ENCODE measurements at regions not wholly inside any gene's neighbourhood (a gene's known extent, or its start where the extent isn't known, plus 50 kb on each side); places are given as distances from the start of the nearest gene placed in this dataset.

- no peak overlapping the region for H3K4me3 ChIP-seq (ENCODE audit: low read depth in 1 of 3, low read length in 3 of 3)
- no peak for TF ChIP-seq EGR1 (IDR thresholded peaks at IDR 0.05; ENCODE audit: low read depth in 2 of 2)
- no peak for TF ChIP-seq SP1 (IDR thresholded peaks at IDR 0.05)
- no peak for TF ChIP-seq GABPA (IDR thresholded peaks at IDR 0.05 in 1 of 2, conservative IDR thresholded peaks at IDR 0.05 in 1 of 2)
- TF ChIP-seq RXRA (IDR thresholded peaks at IDR 0.05), result no peak
- TF ChIP-seq HNF4G (IDR thresholded peaks at IDR 0.05), result no peak
- no peak for TF ChIP-seq JUND (IDR thresholded peaks at IDR 0.05)
- TF ChIP-seq FOXA2 (IDR thresholded peaks at IDR 0.05), result no peak
- no peak for TF ChIP-seq ZBTB33 (IDR thresholded peaks at IDR 0.05)
- no peak for TF ChIP-seq NR2F2 (IDR thresholded peaks at IDR 0.05)
- TF ChIP-seq HNF4A (conservative IDR thresholded peaks at IDR 0.05), result no peak
- TF ChIP-seq YY1 (IDR thresholded peaks at IDR 0.05), result no peak
- TF ChIP-seq, protein P1, sequence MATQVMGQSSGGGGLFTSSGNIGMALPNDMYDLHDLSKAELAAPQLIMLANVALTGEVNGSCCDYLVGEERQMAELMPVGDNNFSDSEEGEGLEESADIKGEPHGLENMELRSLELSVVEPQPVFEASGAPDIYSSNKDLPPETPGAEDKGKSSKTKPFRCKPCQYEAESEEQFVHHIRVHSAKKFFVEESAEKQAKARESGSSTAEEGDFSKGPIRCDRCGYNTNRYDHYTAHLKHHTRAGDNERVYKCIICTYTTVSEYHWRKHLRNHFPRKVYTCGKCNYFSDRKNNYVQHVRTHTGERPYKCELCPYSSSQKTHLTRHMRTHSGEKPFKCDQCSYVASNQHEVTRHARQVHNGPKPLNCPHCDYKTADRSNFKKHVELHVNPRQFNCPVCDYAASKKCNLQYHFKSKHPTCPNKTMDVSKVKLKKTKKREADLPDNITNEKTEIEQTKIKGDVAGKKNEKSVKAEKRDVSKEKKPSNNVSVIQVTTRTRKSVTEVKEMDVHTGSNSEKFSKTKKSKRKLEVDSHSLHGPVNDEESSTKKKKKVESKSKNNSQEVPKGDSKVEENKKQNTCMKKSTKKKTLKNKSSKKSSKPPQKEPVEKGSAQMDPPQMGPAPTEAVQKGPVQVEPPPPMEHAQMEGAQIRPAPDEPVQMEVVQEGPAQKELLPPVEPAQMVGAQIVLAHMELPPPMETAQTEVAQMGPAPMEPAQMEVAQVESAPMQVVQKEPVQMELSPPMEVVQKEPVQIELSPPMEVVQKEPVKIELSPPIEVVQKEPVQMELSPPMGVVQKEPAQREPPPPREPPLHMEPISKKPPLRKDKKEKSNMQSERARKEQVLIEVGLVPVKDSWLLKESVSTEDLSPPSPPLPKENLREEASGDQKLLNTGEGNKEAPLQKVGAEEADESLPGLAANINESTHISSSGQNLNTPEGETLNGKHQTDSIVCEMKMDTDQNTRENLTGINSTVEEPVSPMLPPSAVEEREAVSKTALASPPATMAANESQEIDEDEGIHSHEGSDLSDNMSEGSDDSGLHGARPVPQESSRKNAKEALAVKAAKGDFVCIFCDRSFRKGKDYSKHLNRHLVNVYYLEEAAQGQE (IDR thresholded peaks at IDR 0.05), result no peak
- no peaks in the 10 kb centered on the region for H3K27me3 ChIP-seq (ENCODE audit: control insufficient read depth in 4 of 4, insufficient read depth in 4 of 4, low read length in 3 of 4)
- H3K9ac ChIP-seq (ENCODE audit: low read depth in 1 of 2, low read length in 2 of 2), result no peak overlapping the region
- no peaks in the 10 kb centered on the region for H3K4me1 ChIP-seq (ENCODE audit: control insufficient read depth in 4 of 4, insufficient read depth in 4 of 4, low read length in 3 of 4)
- no peaks in the 10 kb centered on the region for H3K9me3 ChIP-seq (ENCODE audit: control insufficient read depth in 4 of 4, low read length in 3 of 4)
- whole genome bisulfite sequencing, result 79% methylated on average over 1 of the region's 1 CpG
- H3K36me3 ChIP-seq (ENCODE audit: control insufficient read depth in 4 of 4, insufficient read depth in 3 of 4, low read depth in 1 of 4, low read length in 3 of 4), result no peaks in the 10 kb centered on the region
- DNase-seq (ENCODE audit: low spot score), result no peak
- H3K27ac ChIP-seq (ENCODE audit: low read depth in 1 of 2, low read length in 2 of 2), result no peak overlapping the region
Measured at GRCh38 chr10:10927608-10928007, 90.1 kb upstream of the CELF2 start.

GRCh38 chr10:10930979-10931743 lies 86.5 kb upstream of the CELF2 start:
- no peak overlapping the region for H3K27ac ChIP-seq (ENCODE audit: low read depth in 1 of 2, low read length in 2 of 2)
- no peak overlapping the region for H3K4me3 ChIP-seq (ENCODE audit: low read depth in 1 of 3, low read length in 3 of 3)
- no peak for DNase-seq (ENCODE audit: low spot score)
- H3K4me1 ChIP-seq (ENCODE audit: control insufficient read depth in 4 of 4, insufficient read depth in 4 of 4, low read length in 3 of 4), result no peaks in the 10 kb centered on the region
- no peaks in the 10 kb centered on the region for H3K27me3 ChIP-seq (ENCODE audit: control insufficient read depth in 4 of 4, insufficient read depth in 4 of 4, low read length in 3 of 4)
- no peak overlapping the region for H3K9ac ChIP-seq (ENCODE audit: low read depth in 1 of 2, low read length in 2 of 2)
- 76% methylated on average over 8 of the region's 8 CpGs for WGBS
- H3K36me3 ChIP-seq (ENCODE audit: control insufficient read depth in 4 of 4, insufficient read depth in 3 of 4, low read depth in 1 of 4, low read length in 3 of 4), result no peaks in the 10 kb centered on the region
- peaks cover 0 to 2% (median 0%) of the 10 kb centered on the region in 4 donors for H3K9me3 ChIP-seq (ENCODE audit: control insufficient read depth in 4 of 4, low read length in 3 of 4)
- TF ChIP-seq ZBTB33 (IDR thresholded peaks at IDR 0.05) (no peak), SP1 (IDR thresholded peaks at IDR 0.05) (no peak), JUND (IDR thresholded peaks at IDR 0.05) (no peak), MAX (IDR thresholded peaks at IDR 0.05) (no peak), RAD21 (IDR thresholded peaks at IDR 0.05) (no peak), RXRA (IDR thresholded peaks at IDR 0.05) (no peak), GABPA (IDR thresholded peaks at IDR 0.05 in 1 of 2, conservative IDR thresholded peaks at IDR 0.05 in 1 of 2) (no peak), HNF4G (IDR thresholded peaks at IDR 0.05) (no peak), FOXA1 (IDR thresholded peaks at IDR 0.05) (no peak), YY1 (IDR thresholded peaks at IDR 0.05) (no peak), HNF4A (conservative IDR thresholded peaks at IDR 0.05) (no peak), EGR1 (IDR thresholded peaks at IDR 0.05; ENCODE audit: low read depth in 2 of 2) (no peak)
- TF ChIP-seq, protein P1 (IDR thresholded peaks at IDR 0.05), result no peak
- TF ChIP-seq, protein P2, sequence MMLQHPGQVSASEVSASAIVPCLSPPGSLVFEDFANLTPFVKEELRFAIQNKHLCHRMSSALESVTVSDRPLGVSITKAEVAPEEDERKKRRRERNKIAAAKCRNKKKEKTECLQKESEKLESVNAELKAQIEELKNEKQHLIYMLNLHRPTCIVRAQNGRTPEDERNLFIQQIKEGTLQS (IDR thresholded peaks at IDR 0.05), result no peak
- TF ChIP-seq, protein P3, sequence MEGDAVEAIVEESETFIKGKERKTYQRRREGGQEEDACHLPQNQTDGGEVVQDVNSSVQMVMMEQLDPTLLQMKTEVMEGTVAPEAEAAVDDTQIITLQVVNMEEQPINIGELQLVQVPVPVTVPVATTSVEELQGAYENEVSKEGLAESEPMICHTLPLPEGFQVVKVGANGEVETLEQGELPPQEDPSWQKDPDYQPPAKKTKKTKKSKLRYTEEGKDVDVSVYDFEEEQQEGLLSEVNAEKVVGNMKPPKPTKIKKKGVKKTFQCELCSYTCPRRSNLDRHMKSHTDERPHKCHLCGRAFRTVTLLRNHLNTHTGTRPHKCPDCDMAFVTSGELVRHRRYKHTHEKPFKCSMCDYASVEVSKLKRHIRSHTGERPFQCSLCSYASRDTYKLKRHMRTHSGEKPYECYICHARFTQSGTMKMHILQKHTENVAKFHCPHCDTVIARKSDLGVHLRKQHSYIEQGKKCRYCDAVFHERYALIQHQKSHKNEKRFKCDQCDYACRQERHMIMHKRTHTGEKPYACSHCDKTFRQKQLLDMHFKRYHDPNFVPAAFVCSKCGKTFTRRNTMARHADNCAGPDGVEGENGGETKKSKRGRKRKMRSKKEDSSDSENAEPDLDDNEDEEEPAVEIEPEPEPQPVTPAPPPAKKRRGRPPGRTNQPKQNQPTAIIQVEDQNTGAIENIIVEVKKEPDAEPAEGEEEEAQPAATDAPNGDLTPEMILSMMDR (IDR thresholded peaks at IDR 0.05; ENCODE audit: low read depth, low read length, missing input control), result no peak
